K562 (cell line): ENCODE measurements at regions not wholly inside any gene's neighbourhood (a gene's known extent, or its start where the extent isn't known, plus 50 kb on each side); places are given as distances from the start of the nearest gene placed in this dataset.

ENCODE experiments used
- ATAC-seq: fragments of 200-7000 bp; cut with Tn5 transposase; 3 replicates; pipeline ENCODE4 v1.9.1; 2020; ENCODE audit warnings: moderate library complexity
- BruUV-seq: library from RNA; stranded (reverse); fragments of 400-500 nt; replicated peaks from 2 replicates; lab custom pipeline; 2021; lab: Mats Ljungman, UMichigan
- CTCF ChIA-PET: fragments of 300-600 bp; formaldehyde crosslinking; extraction: SDS; loops from one replicate; lab custom pipeline; 2021; ENCODE audit warnings: low intra/inter-chr PET ratio; lab: Yijun Ruan, JAX
- POLR2A ChIA-PET: fragments of 300-600, 350-650 bp; sonication (Branson Sonifier 250); formaldehyde crosslinking; extraction: SDS; loops from one replicate; lab custom pipeline; 2021; ENCODE audit warnings: antibody characterized with exemption, inconsistent platforms; lab: Yijun Ruan, JAX
- DNase-seq, 4 experiments: peaks; one replicate each; pipeline versions ENCODE4 v3.0.0 to v3.0.0-alpha.2; 2011 to 2018; ENCODE audit warnings: low spot score in 3 of 4, mixed read lengths in 3 of 4; ENCODE audit errors: extremely low read depth in 1 of 4
- FAIRE-seq: peaks from 2 replicates; lab custom pipeline; 2011; peaks lifted over from hg19 to GRCh38; lab: Jason Lieb, UNC
- H2AFZ ChIP-seq: 2 replicates; pipeline ENCODE4 v1.6.0; 2011; ENCODE audit warnings: low read depth, low read length, control low read depth, inconsistent platforms
- H3K27ac ChIP-seq: fragments of 200-600 bp; 3 replicates; pipeline ENCODE4 v1.8.0; 2011; ENCODE audit warnings: low read depth, mild to moderate bottlenecking, control low read depth, inconsistent platforms, low read length, moderate library complexity, mixed read lengths; ENCODE audit errors: extremely low read depth
- H3K27me3 ChIP-seq, 2 experiments: fragments of 300-600 bp in 1 of 2; 2 replicates in 1 of 2; 3 replicates in 1 of 2; pipeline versions ENCODE4 v1.6.0 to v1.8.0; 2011; ENCODE audit warnings: inconsistent platforms in 2 of 2, low read length in 2 of 2, mild to moderate bottlenecking in 1 of 2, mixed read lengths in 1 of 2, moderate library complexity in 1 of 2; ENCODE audit not compliant: control insufficient read depth in 2 of 2, insufficient read depth in 2 of 2
- H3K36me3 ChIP-seq: fragments of 300-600 bp; 3 replicates; pipeline ENCODE4 v1.8.0; 2011; ENCODE audit warnings: mild to moderate bottlenecking, low read length, inconsistent platforms; ENCODE audit not compliant: control insufficient read depth, insufficient read depth
- H3K4me1 ChIP-seq, 2 experiments: fragments of 200-600 bp in 1 of 2; replicated peaks in 1 of 2; 2 replicates in 1 of 2; 3 replicates in 1 of 2; pipeline versions ENCODE4 v1.5.1 to v1.8.0; 2011; ENCODE audit warnings: inconsistent platforms in 2 of 2, low read length in 2 of 2, mild to moderate bottlenecking in 1 of 2, mixed read lengths in 1 of 2, moderate library complexity in 1 of 2; ENCODE audit not compliant: control insufficient read depth in 2 of 2, insufficient read depth in 2 of 2
- H3K4me2 ChIP-seq: 2 replicates; pipeline ENCODE4 v1.6.1; 2011; ENCODE audit warnings: low read length, control low read depth, inconsistent platforms, mixed read lengths; ENCODE audit not compliant: insufficient read depth
- H3K4me3 ChIP-seq: fragments of 200-600 bp; sonication (generic), shearing (Covaris generic); 2 replicates; pipeline ENCODE4 v1.5.1; 2016; ENCODE audit warnings: control low read depth, inconsistent platforms
- H3K79me2 ChIP-seq: fragments of 200-600 bp; 3 replicates; pipeline ENCODE4 v1.8.0; 2011; ENCODE audit warnings: low read length, inconsistent platforms; ENCODE audit not compliant: control insufficient read depth, insufficient read depth
- H3K9ac ChIP-seq, 2 experiments: 2 replicates each; pipeline versions ENCODE4 v1.6.0 to v1.6.1; 2011; ENCODE audit warnings: low read depth in 2 of 2, low read length in 2 of 2, control low read depth in 1 of 2, inconsistent platforms in 1 of 2, mild to moderate bottlenecking in 1 of 2, mixed read lengths in 1 of 2; ENCODE audit not compliant: insufficient read depth in 1 of 2
- H3K9me1 ChIP-seq: one replicate; pipeline ENCODE4 v1.6.0; 2011; ENCODE audit warnings: inconsistent platforms, mild to moderate bottlenecking, low read length, moderate library complexity; ENCODE audit not compliant: control insufficient read depth, insufficient read depth
- H3K9me3 ChIP-seq: replicated peaks from 2 replicates; pipeline ENCODE4 v1.5.1; 2011; ENCODE audit warnings: low read depth, low read length, inconsistent platforms; ENCODE audit not compliant: control insufficient read depth, insufficient read depth
- H4K20me1 ChIP-seq: replicated peaks from 2 replicates; pipeline ENCODE4 v1.6.1; 2011; ENCODE audit warnings: low read length, inconsistent platforms, mixed read lengths; ENCODE audit not compliant: control insufficient read depth, insufficient read depth
- IRF9 ChIP-seq: fragments of 450-650 bp; IDR thresholded peaks from 2 replicates; pipeline ENCODE4 v1.6.1; 2016; ENCODE audit warnings: missing biosample characterization, missing genetic modification characterization
- SRSF3 ChIP-seq: fragments of 200-400 bp; formaldehyde crosslinking; IDR thresholded peaks from 2 replicates; pipeline ENCODE4 v1.6.1; 2016; ENCODE audit warnings: mild to moderate bottlenecking, low read length, moderate library complexity; ENCODE audit not compliant: insufficient read depth
- STAT6 ChIP-seq: sonication (generic); formaldehyde crosslinking; IDR thresholded peaks from 2 replicates; pipeline ENCODE4 v1.8.1; 2023; ENCODE audit warnings: mild to moderate bottlenecking, missing genetic modification reagents
- TEAD1 ChIP-seq, 2 experiments: fragments of 450-650 bp in 1 of 2; sonication (generic) in 1 of 2; formaldehyde crosslinking; IDR thresholded peaks; 2 replicates each; pipeline versions ENCODE4 v1.4.0 to v1.8.0; 2020 to 2022; ENCODE audit warnings: mild to moderate bottlenecking in 2 of 2, missing genetic modification reagents in 1 of 2
- ZBTB43 ChIP-seq: sonication (generic); formaldehyde crosslinking; IDR thresholded peaks from 2 replicates; pipeline ENCODE4 v1.8.0; 2023; ENCODE audit warnings: mild to moderate bottlenecking, missing genetic modification reagents
- ZNF408 ChIP-seq: fragments of 250-450 bp; sonication (Bioruptor Pico); IDR thresholded peaks from 2 replicates; pipeline ENCODE4 v1.4.0; 2020; ENCODE audit warnings: low read depth, mild to moderate bottlenecking, moderate library complexity
- WGBS: fragments of 100-300 bp; shearing (Covaris generic); methylation state at CpG from one replicate; pipeline ENCODE4 v1.1.6; 2016; ENCODE audit warnings: low coverage, mixed read lengths; ENCODE audit not compliant: insufficient coverage; ENCODE audit errors: missing lambda C conversion rate; 5-methylcytosine and 5-hydroxymethylcytosine counted together
- in situ Hi-C: fragments of 300-500 bp; cut with MboI; formaldehyde crosslinking; loops from 4 replicates; pipeline ENCODE4 v1.15.0; 2018; ENCODE audit warnings: inconsistent platforms, mixed read lengths
- intact Hi-C: fragments of 100-400 bp; cut with micrococcal nuclease; formaldehyde crosslinking; loops from 2 replicates; pipeline ENCODE4 v1.14.2; 2022
- TF ChIP-seq, protein P1 (sequence below): fragments of 450-650 bp; conservative IDR thresholded peaks from 2 replicates; pipeline ENCODE4 v1.6.1; 2016; ENCODE audit warnings: missing genetic modification characterization, low read depth, mild to moderate bottlenecking, missing compliant biosample characterization, moderate library complexity

DNA sequence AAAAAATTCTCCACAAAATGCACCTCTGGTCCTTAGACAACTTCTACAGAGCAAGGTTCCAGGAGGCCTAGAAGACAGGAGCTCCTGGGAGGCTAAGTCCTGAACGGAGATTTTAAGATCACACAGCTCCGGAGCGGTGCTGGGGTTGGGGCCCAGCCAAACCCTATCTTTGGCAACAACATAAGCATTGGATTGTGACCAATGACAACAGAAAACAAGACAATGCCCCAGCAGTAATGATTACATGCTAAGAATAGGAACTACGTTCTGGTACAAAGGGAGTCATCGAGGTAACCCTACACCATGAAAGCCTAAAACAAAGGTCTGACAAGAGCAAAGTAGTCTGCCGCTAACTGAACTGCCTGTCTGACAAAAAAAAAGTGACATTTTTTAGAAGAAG lies 171.2 kb downstream of the CMPK2 start:
- H4K20me1 ChIP-seq: no peaks in the 10 kb centered on the region
- DNase-seq: no peak
- H3K27ac ChIP-seq: no peak overlapping the region
- intact Hi-C loops: no loop called here
- no peak overlapping the region for H3K4me2 ChIP-seq
- H2AFZ ChIP-seq: no peak overlapping the region
- CTCF ChIA-PET: no interaction called here
- FAIRE-seq: no peak
- TF ChIP-seq, protein P1, sequence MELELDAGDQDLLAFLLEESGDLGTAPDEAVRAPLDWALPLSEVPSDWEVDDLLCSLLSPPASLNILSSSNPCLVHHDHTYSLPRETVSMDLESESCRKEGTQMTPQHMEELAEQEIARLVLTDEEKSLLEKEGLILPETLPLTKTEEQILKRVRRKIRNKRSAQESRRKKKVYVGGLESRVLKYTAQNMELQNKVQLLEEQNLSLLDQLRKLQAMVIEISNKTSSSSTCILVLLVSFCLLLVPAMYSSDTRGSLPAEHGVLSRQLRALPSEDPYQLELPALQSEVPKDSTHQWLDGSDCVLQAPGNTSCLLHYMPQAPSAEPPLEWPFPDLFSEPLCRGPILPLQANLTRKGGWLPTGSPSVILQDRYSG: no peak
- in situ Hi-C loops: no loop called here
- POLR2A ChIA-PET: interaction anchor here (0.7 kb wide), 1 partner anchor 65 kb away, joined by 3 read pairs; no protein-coding TSS in a partner anchor
- WGBS: 3% methylated on average over 6 of the region's 6 CpGs
- no peaks in the 10 kb centered on the region for H3K9me1 ChIP-seq
- no TSS peak for BruUV-seq
- ATAC-seq: no peak
- H3K4me1 ChIP-seq: no peaks in the 10 kb centered on the region
- H3K79me2 ChIP-seq: no peaks in the 10 kb centered on the region
- no peaks in the 10 kb centered on the region for H3K9me3 ChIP-seq
- no peak overlapping the region for H3K9ac ChIP-seq
- H3K4me3 ChIP-seq: no peak overlapping the region
- H3K27me3 ChIP-seq: no peaks in the 10 kb centered on the region
- no peaks in the 10 kb centered on the region for H3K36me3 ChIP-seq

DNA sequence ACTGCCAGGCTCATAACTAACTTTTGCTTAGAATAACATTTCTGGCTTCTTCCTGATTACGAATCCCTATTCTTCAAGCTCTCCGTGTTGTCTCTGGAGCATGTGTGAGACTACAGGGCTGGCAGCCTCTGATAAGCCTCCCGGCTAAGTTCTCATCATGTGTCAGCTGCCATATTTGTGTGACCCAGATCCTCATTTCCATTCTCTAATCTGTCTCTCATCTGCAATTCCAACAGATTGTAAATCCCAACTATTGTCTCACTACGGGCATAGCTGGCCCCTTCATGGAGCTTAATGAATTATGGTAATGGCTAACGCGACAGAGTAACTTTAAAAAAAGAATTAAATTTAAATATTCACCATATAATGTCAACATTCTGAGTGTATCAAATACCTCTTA lies 165.4 kb downstream of the CMPK2 start:
- ATAC-seq (no peak), DNase-seq (no peak), FAIRE-seq (no peak)
- Histone ChIP-seq H3K4me1 (no peaks in the 10 kb centered on the region), H3K9me3 (no peaks in the 10 kb centered on the region), H3K27me3 (no peaks in the 10 kb centered on the region), H3K4me2 (no peak overlapping the region), H3K36me3 (no peaks in the 10 kb centered on the region), H3K4me3 (no peak overlapping the region), H3K9ac (no peak overlapping the region), H3K9me1 (no peaks in the 10 kb centered on the region), H3K79me2 (no peaks in the 10 kb centered on the region), H4K20me1 (no peaks in the 10 kb centered on the region), H3K27ac (no peak overlapping the region), H2AFZ (no peak overlapping the region)
- POLR2A ChIA-PET: no interaction called here
- WGBS: 0% methylated on average over 6 of the region's 6 CpGs
- in situ Hi-C loops (no loop called here), intact Hi-C loops (no loop called here)
- no TSS peak for BruUV-seq
- CTCF ChIA-PET: no interaction called here
- TF ChIP-seq ZNF408 (CRISPR knock-in tag): no peak
- no peak for TF ChIP-seq SRSF3
- no peak for TF ChIP-seq TEAD1 (CRISPR knock-in tag; IDR thresholded peaks at IDR 0.05)
- TF ChIP-seq IRF9 (tag): no peak
- no peak for TF ChIP-seq ZBTB43
- TF ChIP-seq STAT6 (CRISPR knock-in tag): no peak
